KMS-11 (cell line): ENCODE measurements at regions not wholly inside any gene's neighbourhood (a gene's known extent, or its start where the extent isn't known, plus 50 kb on each side); places are given as distances from the start of the nearest gene placed in this dataset.

Source experiments
- H2AFZ ChIP-seq: fragments of 200-600 bp; sonication (generic); 2 replicates; pipeline ENCODE4 v1.6.1; 2016; ENCODE audit warnings: antibody characterized with exemption, mixed run types, low read depth
- H3K27ac ChIP-seq: fragments of 200-600 bp; sonication (generic); 2 replicates; pipeline ENCODE4 v1.6.1; 2016; ENCODE audit warnings: mild to moderate bottlenecking, mixed run types
- H3K27me3 ChIP-seq: fragments of 200-600 bp; sonication (generic); 2 replicates; pipeline ENCODE4 v1.6.1; 2017; ENCODE audit warnings: mild to moderate bottlenecking, low read depth, mixed run types, moderate library complexity; ENCODE audit not compliant: insufficient read depth
- H3K36me3 ChIP-seq: fragments of 200-600 bp; sonication (generic); 2 replicates; pipeline ENCODE4 v1.6.1; 2017; ENCODE audit warnings: mild to moderate bottlenecking, mixed run types; ENCODE audit not compliant: insufficient read depth
- H3K4me1 ChIP-seq: fragments of 200-600 bp; sonication (generic); 2 replicates; pipeline ENCODE4 v1.6.1; 2016; ENCODE audit warnings: mild to moderate bottlenecking, low read depth, mixed run types; ENCODE audit not compliant: poor library complexity, severe bottlenecking
- H3K4me2 ChIP-seq: fragments of 200-600 bp; sonication (generic); 2 replicates; pipeline ENCODE4 v1.7.0; 2016; ENCODE audit warnings: mild to moderate bottlenecking, mixed run types
- H3K4me3 ChIP-seq: fragments of 200-600 bp; sonication (generic); IDR thresholded peaks from 2 replicates; pipeline ENCODE4 v1.6.1; 2017; ENCODE audit warnings: low read depth, low read length, mixed read lengths; ENCODE audit not compliant: insufficient read depth
- H3K79me2 ChIP-seq: fragments of 200-600 bp; sonication (generic); 2 replicates; pipeline ENCODE4 v1.6.1; 2016; ENCODE audit warnings: low read depth, mixed run types; ENCODE audit not compliant: insufficient read depth
- H3K9ac ChIP-seq: fragments of 200-600 bp; sonication (generic); 2 replicates; pipeline ENCODE4 v1.6.1; 2016; ENCODE audit warnings: mild to moderate bottlenecking, mixed run types
- H4K20me1 ChIP-seq: fragments of 200-600 bp; sonication (generic); 2 replicates; pipeline ENCODE4 v1.6.1; 2016; ENCODE audit warnings: mild to moderate bottlenecking, mixed run types; ENCODE audit not compliant: insufficient read depth
- TF ChIP-seq, protein P1 (sequence below): fragments of 200-600 bp; sonication (generic); conservative IDR thresholded peaks from 2 replicates; pipeline ENCODE4 v1.6.1; 2017; ENCODE audit warnings: low read depth, mild to moderate bottlenecking, antibody characterized with exemption, low read length, moderate library complexity, mixed read lengths

DNA sequence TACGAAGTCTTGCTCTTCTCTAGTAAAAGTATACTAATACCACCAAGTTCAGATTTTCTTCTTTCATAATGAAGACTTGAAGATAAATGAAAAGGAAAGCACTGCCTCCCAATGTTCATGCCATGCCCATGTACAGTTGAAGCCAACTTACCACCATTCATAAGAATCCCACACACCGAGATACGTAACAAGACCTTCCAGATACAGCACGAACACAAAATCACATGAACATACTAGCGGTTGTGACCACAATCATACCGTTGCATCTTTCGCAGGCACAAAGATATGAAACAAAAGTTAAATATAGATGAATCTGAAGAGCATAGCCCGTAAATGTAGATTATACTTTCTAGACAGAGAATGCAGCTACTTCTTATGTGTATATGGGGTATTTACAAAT, 412.5 kb downstream of the CBLN4 start:
- Histone ChIP-seq H3K9ac (peak overlapping the region; percentile 47; the same call in 1 of the 2 replicates), H3K27me3 (no peaks in the 10 kb centered on the region), H3K36me3 (no peaks in the 10 kb centered on the region), H3K27ac (peak overlapping the region; percentile 86), H4K20me1 (no peaks in the 10 kb centered on the region), H3K4me3 (no peak overlapping the region), H3K79me2 (no peaks in the 10 kb centered on the region), H3K4me2 (peak overlapping the region; percentile 58), H2AFZ (peak overlapping the region; percentile 38; the same call in 1 of the 2 replicates), H3K4me1 (peaks cover 37% of the 10 kb centered on the region)
- TF ChIP-seq, protein P1, sequence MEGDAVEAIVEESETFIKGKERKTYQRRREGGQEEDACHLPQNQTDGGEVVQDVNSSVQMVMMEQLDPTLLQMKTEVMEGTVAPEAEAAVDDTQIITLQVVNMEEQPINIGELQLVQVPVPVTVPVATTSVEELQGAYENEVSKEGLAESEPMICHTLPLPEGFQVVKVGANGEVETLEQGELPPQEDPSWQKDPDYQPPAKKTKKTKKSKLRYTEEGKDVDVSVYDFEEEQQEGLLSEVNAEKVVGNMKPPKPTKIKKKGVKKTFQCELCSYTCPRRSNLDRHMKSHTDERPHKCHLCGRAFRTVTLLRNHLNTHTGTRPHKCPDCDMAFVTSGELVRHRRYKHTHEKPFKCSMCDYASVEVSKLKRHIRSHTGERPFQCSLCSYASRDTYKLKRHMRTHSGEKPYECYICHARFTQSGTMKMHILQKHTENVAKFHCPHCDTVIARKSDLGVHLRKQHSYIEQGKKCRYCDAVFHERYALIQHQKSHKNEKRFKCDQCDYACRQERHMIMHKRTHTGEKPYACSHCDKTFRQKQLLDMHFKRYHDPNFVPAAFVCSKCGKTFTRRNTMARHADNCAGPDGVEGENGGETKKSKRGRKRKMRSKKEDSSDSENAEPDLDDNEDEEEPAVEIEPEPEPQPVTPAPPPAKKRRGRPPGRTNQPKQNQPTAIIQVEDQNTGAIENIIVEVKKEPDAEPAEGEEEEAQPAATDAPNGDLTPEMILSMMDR: no peak

GRCh38 chr20:55586610-55587009, 418.7 kb downstream of the CBLN4 start:
- Histone ChIP-seq H3K4me3 (no peak overlapping the region), H2AFZ (no peak overlapping the region), H3K9ac (no peak overlapping the region), H3K36me3 (no peaks in the 10 kb centered on the region), H3K4me1 (peaks cover 9% of the 10 kb centered on the region), H3K4me2 (no peak overlapping the region), H3K27ac (no peak overlapping the region), H3K79me2 (no peaks in the 10 kb centered on the region), H4K20me1 (no peaks in the 10 kb centered on the region), H3K27me3 (no peaks in the 10 kb centered on the region)
- TF ChIP-seq, protein P1: no peak

GRCh38 chr20:55584964-55585363, 420.4 kb downstream of the CBLN4 start:
- no peak overlapping the region for H3K4me3 ChIP-seq
- no peaks in the 10 kb centered on the region for H3K79me2 ChIP-seq
- H3K4me1 ChIP-seq: peaks cover 13% of the 10 kb centered on the region
- no peaks in the 10 kb centered on the region for H3K27me3 ChIP-seq
- H3K36me3 ChIP-seq: no peaks in the 10 kb centered on the region
- TF ChIP-seq, protein P1: no peak
- H3K4me2 ChIP-seq: no peak overlapping the region
- no peak overlapping the region for H3K9ac ChIP-seq
- no peak overlapping the region for H3K27ac ChIP-seq
- no peak overlapping the region for H2AFZ ChIP-seq
- no peaks in the 10 kb centered on the region for H4K20me1 ChIP-seq

- Histone ChIP-seq H2AFZ (no peak overlapping the region), H3K4me1 (peaks cover 19% of the 10 kb centered on the region), H3K27ac (no peak overlapping the region), H4K20me1 (no peaks in the 10 kb centered on the region), H3K36me3 (no peaks in the 10 kb centered on the region), H3K27me3 (no peaks in the 10 kb centered on the region), H3K79me2 (no peaks in the 10 kb centered on the region), H3K4me2 (no peak overlapping the region), H3K4me3 (no peak overlapping the region), H3K9ac (no peak overlapping the region)
- TF ChIP-seq, protein P1: no peak
Measured at GRCh38 chr20:55584307-55584706, 421.0 kb downstream of the CBLN4 start.

DNA sequence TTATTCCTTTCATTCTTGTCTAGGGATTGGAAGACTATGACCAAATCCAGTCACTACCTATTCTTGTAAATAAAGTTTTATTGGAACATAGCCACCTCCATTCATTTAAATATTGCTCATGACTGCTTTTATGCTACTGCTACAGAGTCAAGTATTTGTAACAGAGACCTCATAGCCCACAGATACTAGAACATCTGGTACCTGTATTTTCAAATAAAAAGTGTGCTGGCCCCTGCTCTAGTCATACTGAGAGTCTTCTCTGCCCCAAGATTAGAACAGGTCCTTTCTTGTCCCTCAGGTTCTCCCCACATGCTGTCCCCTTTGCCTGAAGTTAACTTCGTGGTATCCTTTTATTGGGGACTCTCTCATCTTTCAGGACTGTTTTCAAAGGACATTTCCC, 422.3 kb downstream of the CBLN4 start:
- H3K27me3 ChIP-seq: no peaks in the 10 kb centered on the region
- TF ChIP-seq, protein P1: no peak
- H3K4me2 ChIP-seq: no peak overlapping the region
- H3K27ac ChIP-seq: no peak overlapping the region
- H3K79me2 ChIP-seq: no peaks in the 10 kb centered on the region
- H3K9ac ChIP-seq: no peak overlapping the region
- no peaks in the 10 kb centered on the region for H3K36me3 ChIP-seq
- no peak overlapping the region for H3K4me3 ChIP-seq
- no peaks in the 10 kb centered on the region for H4K20me1 ChIP-seq
- peaks cover 19% of the 10 kb centered on the region for H3K4me1 ChIP-seq
- no peak overlapping the region for H2AFZ ChIP-seq
